HG03060 (cell line): ENCODE measurements at regions not wholly inside any gene's neighbourhood (a gene's known extent, or its start where the extent isn't known, plus 50 kb on each side); places are given as distances from the start of the nearest gene placed in this dataset.

Experiments used
- ATAC-seq: cut with Tn5 transposase; IDR thresholded peaks from one replicate; pipeline ENCODE4 v1.9.1; 2021; ENCODE audit warnings: low read depth, moderate number of reproducible peaks; ENCODE audit not compliant: unreplicated experiment

DNA sequence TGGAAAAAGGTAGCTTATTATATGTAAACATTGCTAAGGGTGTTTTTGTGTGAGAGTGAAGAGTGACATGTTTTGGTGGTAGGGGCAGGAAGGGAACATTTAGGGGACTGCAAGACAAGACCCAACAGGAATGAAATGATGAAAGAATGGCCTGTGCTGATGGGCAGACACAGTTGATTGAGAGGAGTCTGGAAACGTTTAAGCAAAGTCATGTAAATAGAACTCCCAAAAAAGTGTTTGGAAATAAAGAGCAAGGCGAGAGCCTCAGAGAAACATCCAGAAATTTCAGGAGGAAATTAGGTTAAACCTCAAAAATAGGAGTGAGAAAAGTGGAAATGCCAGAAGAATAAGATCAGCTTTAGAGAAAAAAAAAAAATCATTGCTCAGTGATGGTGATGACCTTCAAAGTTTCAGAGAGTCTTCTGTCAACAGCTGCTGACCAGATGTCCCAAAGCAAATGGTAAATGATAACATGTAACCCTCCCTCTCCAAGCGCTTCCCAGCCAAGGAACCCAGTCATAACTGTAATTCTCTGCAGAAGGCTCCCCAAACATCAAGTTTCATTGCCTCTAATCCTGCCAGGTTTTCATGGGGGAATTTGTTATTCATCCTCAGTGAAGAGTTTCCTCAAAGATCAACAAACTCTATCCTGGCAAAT lies 223.2 kb upstream of the FAR2 start:
- ATAC-seq = no peak

DNA sequence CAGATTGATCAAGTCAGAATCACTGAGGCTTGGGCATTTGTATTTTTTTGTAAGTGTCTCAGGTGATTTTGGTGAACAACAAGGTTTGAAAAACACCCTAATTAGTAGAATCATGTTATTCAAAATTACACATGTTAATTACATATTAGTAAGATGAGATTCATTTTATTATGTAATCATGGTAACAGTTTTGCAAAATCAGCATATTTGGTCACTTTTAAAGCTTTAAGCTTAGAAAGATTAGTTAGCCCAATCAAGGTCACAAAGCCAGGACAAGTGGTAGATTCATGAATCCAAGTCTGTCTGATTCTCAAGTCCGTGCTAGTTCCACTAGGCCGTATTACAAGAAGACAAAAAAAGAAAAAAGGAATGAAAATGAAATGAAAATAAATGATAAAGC lies 218.4 kb upstream of the FAR2 start:
- no peak for ATAC-seq

DNA sequence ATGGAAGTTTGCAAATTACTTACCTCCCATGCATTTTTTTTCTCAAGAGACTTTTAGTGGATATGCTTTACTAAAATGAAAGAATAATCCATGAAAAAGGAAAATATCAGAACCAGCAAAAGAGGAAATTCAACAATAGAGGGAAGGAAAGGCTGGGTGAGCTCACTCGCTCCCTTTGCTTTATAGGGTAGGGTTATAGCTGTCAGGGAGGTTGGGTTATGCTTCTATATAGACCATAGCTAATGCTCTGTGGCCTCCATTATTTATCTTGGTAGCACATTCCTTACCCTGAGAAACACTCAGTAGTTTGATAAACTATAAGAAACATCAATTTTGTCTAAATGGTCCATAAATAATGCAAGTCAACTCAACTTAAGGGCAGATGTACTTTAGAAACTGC lies 215.9 kb upstream of the FAR2 start:
- no peak for ATAC-seq

DNA sequence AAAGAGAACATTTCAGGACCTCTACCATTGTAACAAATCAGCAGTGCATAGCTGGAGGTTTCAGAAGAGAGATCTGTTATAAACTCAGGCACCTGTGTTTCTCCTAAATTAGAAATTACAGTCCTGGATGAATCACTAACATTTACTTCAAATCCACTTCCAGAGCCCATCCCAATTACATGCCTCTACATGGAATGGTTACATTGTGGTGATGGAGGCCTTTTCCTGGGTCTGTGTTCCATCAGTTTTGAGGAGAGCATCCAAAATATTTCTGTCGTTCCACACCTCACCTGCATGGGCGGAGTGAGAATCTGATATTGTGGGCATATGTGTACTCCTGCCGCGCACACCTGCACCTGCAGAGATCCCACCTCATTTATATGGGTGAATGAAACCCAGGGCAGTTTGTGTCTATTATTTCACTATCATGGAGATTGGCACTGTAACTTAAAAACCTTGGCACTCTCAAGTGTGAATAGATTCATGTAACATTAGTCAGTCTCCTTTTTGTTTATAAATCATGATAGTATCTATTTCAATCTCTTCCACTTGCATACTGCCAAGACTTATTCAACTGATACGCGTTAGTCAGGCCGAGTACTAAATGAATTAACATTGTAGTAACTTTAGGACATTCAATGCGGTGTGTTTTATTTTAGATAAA lies 215.1 kb upstream of the FAR2 start:
- no peak for ATAC-seq

DNA sequence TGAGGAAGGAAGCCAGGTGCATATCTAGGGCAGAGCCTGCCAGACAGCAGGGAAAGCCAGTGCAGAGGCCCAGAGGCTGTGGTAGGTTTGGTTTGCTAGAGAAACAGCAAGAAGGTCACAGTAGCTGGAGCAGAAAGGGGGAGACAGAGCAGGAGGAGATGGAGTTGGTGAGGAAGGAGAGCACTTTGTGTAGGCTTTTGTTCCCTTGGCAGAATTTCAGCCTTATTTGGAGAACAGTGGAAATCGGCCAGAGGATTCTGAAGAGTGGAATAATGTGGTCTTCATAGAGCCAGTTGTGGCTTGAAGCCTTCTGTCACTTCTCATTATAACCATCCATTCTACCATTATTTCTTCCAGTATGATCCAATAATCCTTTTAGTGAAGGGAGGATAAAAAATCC lies 212.9 kb upstream of the FAR2 start:
- no peak for ATAC-seq

DNA sequence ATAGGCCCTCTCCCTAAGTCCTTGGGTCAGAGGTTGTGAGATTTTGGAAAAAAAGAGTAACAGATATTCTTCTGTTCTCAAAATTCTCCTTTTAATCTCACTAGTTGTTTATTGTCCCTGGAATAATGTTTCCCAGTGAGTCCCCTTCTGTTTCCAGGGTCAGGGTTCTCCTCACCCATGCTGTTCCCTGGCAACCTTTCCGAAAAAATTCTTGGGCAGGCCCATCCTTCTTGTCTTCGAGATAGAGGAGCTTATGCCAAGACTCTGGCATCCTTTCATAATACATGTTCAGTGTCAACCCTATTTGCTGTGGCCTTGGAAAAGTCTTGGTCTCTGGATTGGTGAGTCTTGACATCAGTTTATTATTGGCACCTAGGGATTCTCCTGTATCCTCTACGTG lies 212.4 kb upstream of the FAR2 start:
- ATAC-seq = no peak

DNA sequence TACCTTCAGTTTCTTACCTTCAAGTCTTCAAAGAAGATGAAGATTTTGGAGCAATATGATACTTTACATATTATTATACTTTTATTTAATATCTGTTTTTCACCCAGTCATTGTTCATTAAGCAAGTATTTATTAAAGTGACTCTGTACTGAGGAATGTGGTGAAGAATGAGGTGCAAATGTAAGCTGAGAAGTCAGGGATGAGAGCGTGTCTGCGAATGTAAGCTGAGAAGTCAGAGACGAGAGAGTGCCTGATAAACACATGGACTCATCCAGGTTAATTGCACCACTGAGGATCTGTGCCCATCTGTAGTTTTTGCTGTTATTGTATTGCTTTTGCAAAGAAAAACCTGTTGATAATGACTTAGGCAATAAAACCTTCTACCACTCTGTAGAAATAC lies 211.9 kb upstream of the FAR2 start:
- ATAC-seq = no peak

DNA sequence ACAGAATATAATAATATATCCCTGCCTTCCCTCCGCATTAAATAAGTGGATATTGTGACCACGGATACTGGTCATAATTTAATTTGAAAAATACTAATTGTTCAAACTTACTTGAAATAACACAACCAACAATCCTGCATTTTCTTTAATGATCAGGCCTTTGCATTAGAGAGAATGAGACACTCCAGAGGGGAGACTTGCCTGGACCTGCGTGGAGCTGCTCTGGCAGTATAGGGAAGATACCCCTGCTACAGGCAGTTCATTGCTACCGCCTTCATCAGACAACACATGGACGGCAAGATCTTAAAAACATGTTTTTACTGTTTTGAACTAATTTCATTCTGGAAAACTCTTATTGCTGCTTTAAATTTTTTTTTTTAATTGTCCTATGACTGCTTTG lies 211.0 kb upstream of the FAR2 start:
- ATAC-seq = no peak

DNA sequence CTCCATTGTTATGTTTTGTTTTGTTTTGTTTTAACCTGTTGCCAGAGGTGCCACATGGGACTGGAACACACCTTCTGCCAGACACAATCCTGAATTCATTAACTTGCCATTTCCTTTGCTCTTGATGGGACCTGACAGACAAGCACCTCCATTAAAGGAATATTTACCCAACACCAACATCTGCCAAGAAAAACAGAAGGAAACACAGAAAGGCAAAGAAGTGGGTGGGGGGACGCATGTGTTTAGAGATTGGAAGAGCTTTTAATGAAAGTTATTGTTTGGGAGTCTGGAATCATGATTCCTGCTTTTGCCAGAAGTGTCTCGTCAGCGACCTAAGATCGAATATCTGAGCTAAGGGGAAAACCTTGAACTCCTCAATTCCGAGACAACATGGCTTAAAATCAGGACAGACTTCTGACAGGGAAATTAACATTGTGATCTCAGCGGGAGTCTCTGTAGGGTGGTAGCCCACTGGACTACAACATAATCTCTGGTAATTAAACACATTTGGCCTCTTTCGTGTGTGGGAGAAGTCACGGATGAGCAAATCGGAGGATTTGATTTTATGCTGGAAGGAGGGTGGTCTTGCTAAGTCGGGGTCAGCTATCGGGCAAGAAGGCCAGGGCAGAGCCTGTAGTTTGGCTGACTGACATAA lies 210.4 kb upstream of the FAR2 start:
- ATAC-seq = no peak

DNA sequence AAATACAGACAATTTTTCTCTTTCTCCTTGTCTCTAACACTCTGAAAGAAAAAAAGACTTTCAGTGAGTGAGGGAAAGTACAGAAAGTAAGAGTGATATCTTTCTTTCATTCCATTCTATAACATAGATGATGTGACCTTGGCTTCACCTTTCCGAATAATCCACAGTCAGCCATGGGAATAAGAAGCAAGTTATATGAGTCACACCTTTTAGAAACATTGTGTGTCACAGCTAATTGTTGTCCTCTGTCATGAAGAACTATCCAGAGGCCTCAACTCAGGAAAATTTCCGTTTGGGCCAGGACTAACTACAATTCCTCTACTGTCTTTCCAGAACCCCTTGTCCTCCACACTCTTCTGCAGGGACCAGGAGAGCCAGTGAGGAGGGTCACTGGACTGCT lies 209.7 kb upstream of the FAR2 start:
- ATAC-seq = no peak

DNA sequence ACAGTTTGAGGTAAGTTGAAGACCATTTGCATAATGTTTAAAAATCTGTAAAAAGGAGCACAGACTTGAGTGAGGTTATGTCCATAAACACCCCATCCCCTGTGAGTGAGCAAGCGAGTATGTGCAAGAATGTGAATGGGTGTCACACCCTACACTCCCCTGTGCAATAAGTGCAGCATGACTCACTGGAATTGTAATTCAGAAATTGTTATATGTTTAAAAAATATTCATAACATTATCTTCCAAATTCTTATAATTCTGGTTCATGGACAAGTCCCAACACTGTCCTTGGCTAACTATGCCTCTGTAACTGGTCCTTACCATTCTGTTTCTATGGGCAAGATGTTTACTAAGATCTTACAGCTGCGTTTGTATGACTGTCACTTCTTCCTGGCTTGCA lies 207.8 kb upstream of the FAR2 start:
- ATAC-seq = no peak

DNA sequence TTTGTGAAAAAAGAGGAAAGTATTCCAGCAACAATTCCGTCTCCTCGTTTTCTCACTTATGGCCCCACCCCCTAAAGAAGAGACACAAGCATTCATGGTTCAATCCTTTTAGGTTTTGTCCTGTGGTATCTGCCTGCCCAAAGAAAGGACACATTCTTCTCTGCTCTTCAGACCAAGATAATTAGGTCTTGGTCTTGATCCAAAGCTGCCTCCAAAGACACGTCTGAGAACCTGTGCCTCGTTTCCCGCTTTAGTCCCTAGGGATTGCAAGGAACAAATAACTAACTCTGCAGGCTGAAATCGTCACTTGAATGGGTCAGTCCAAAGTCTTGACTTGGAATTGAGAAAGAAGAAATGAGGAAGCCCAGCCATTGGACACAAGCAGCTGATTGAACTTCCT lies 202.7 kb upstream of the FAR2 start:
- ATAC-seq = no peak

DNA sequence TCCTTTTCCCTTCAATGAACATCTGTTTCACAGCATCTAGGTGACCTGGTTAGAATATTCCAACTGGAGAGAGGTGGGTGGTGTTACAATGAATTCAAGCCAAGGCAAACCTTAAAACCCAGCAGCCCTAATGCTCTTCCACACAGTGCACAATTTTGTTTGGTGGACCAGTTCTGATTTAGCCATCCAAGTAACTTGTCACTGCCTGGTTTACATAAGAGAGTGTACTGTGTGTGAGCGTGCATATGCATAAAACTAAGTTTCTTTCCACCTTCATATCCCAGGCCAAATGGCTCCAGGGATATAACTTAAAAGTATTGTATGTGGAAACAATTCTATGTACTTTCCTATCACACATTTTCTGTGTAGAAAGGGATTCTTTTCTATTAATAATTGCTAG lies 200.4 kb upstream of the FAR2 start:
- no peak for ATAC-seq

DNA sequence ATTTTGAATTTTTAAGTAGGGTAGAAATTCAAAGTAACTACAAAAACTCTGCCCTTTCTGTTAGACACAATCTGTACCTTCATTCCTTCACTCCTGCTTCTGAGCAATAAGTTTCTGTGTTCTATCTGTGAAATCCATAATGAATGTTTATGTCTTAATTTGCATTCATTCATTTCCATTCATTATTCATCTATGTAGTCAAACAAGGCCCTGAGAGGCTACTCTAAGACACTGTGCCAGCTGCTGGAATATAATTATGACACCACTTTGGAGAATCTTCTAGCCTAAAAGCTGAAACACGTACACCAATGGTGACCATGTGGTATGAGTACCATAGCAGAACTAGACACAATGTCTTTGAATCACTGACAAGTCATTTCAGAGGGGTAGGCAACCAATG lies 199.9 kb upstream of the FAR2 start:
- no peak for ATAC-seq

DNA sequence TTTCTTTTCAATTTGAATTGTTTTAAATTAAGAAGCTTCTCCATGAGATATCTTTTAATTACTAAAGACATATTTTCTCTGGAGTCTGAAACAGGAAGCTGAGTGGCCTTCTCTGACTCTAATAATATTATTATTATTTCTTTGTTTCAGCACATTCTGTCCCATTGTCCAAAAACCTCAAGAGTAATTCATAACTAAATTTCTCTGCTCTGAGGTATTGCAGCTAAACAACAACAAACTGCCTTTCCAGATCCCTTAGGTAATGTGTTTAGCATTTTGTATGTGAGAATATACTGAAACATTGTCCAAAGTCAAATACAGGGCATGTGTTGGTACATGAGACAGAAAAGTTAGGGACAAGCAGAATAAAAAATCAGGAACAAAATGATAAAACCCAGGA lies 199.0 kb upstream of the FAR2 start:
- no peak for ATAC-seq

DNA sequence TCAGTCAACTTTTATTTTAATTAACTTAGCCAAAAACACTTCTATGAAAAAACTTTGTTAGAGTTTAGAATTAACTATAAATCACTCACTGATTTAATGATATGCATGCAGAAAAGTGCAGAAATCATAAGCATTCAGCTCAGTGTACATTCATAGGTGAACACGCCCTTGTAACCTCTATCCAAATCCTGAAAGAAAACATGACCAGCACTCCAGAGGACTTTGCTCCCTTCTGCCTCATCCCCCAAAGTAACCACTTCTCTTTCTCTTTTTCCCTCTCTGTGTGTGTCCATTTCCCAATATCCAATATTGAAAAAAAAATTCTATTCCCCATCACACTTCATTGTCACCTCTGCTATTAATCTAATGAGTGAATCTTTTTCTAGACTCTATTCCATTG lies 197.1 kb upstream of the FAR2 start:
- ATAC-seq = no peak

DNA sequence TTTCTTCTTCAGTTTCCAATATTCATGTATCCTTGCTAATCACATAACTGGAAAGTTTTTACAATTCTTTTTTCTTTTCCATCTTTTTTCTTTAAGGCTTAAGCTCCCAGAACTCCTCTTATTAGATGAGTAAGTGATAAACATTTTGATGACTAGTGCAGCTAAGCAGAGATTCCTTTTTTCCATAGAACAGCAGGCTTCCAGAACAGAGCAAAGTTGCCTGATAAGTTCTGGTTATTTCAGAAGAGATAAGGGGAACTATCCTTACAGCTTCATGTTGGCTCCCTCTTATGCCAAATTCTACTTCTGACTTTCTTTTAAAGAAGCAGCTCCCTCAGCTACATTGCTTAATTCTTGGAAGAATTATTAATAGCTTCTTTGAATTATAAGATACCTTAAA lies 194.7 kb upstream of the FAR2 start:
- no peak for ATAC-seq

DNA sequence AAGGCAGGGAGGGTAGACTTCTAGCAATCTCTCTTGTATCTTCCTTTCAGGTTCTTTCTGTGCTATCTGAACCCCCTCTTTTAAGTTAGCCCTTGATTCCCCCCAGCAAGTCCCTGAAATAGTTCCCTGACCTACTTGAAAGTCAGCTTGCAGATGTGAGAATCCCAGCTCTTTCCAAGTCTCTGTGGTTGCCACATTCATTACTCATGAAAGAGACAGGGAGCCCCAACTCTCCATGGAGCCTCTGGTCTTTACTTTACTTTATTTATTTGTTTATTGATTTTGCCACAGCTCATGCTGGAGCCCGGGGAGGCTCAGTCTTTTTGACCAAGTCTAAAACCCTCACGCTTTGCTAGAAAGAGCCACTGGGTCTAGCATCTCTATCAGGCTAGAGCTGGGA lies 193.6 kb upstream of the FAR2 start:
- ATAC-seq = no peak

DNA sequence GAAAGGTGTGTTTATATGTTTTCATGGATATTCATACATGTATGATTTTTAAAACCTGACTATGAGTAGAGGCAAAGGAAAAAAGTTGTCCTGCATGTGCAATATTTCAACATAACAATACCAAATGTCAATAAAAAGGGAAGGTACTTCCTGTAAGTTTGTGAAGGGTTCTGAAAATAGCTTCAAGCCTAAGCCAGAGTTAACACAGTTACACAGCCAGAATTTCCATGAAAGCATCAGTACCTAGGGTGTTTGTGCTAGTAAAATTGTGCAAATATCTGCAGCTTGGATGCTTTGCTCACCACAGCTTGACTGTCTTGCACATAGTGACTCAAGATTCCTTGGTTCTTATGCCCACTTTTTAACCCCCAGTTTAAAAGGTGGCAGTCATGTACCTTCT lies 193.1 kb upstream of the FAR2 start:
- ATAC-seq = no peak

DNA sequence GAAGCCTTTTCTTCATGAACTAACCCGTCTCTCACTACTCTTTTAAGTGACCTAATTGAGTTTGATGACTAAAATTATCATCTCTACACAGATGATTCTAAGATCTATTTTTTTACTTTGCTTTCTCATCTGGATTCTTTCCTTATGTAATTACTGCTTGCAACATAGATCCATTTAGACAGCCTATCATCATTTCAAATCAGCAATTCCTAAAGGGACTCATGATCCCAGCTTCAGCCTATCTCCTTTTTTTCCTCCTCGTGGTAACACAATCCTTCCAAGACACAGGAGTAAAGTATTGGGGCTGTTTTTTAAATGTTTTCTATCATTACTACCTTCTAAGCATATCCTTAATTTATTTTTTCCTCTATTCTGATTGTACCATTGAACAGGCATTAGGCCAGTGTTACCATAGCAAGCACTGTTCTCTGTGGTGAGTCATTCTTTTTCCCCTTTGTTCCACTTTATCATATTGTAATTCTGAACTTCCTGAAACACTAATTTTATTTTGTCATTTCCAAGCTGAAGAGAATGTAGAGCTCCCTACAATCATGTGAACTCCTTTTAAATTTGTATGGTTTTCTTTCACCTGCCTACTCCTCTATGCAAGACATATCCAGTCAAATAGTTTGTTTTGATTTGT lies 190.4 kb upstream of the FAR2 start:
- ATAC-seq = no peak

DNA sequence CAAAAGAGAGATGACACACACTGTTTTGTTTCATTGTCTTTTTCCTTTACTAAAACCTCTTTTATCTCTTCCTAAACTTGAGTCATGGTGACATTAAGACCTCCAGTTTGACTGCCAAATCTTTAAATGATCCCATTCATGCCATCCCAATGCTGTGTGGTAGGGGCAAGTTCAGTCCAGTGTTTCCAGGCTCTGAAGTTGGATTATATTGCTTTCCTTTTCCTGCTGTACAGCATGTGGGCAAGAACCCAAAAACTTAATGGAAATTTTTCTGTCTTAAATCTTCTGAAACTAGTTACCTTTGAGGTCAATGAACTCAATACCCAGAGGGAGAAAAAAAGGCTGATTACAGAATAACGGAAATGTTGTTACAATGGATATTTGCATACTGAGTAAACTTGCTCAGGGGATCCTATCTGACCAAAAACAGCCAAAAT lies 187.1 kb upstream of the FAR2 start:
- ATAC-seq = no peak

DNA sequence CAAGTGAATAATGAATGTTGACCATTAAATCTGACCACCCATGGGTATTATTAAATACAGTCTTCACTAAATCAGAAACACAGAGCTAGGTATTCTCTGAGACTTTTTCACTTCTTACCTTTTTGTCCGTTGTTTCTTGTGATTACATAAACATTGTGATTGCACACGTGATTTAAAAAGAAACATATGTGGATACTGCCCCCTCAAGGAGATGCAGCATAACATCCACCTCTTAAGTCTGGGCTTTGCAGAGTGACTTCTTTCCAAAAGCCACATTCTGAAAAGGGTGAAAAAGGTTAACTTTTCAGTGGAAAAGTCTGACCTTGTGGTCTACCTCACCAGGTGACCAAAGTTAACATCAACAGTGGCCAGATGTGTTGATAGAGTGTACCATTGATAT lies 185.5 kb upstream of the FAR2 start:
- ATAC-seq = no peak
